H9 (cell line): ENCODE measurements at regions not wholly inside any gene's neighbourhood (a gene's known extent, or its start where the extent isn't known, plus 50 kb on each side); places are given as distances from the start of the nearest gene placed in this dataset.

Experiments
- DNase-seq: peaks from one replicate; pipeline ENCODE4 v3.0.0-alpha.2; 2017
- H2AFZ ChIP-seq: one replicate; pipeline ENCODE4 v1.6.1; 2013; ENCODE audit warnings: mild to moderate bottlenecking, low read length, control low read depth, moderate library complexity
- H2AK5ac ChIP-seq: 2 replicates; pipeline ENCODE4 v1.6.1; 2013; ENCODE audit warnings: low read length, control low read depth, mixed read lengths; ENCODE audit not compliant: insufficient read length
- H2BK120ac ChIP-seq: one replicate; pipeline ENCODE4 v1.6.1; 2013; ENCODE audit warnings: low read depth, mild to moderate bottlenecking, low read length, control low read depth, inconsistent platforms; ENCODE audit not compliant: poor library complexity, severe bottlenecking
- H2BK12ac ChIP-seq: 2 replicates; pipeline ENCODE4 v1.6.1; 2013; ENCODE audit warnings: low read length, control low read depth, mixed read lengths, low read depth; ENCODE audit not compliant: insufficient read length
- H2BK15ac ChIP-seq: 2 replicates; pipeline ENCODE4 v1.6.1; 2013; ENCODE audit warnings: low read depth, low read length, control low read depth
- H2BK20ac ChIP-seq: one replicate; pipeline ENCODE4 v1.6.1; 2013; ENCODE audit warnings: low read depth, mild to moderate bottlenecking, low read length, control low read depth, inconsistent platforms; ENCODE audit not compliant: poor library complexity, severe bottlenecking
- H2BK5ac ChIP-seq: 2 replicates; pipeline ENCODE4 v1.6.1; 2013; ENCODE audit warnings: low read length, control low read depth, mixed read lengths; ENCODE audit not compliant: insufficient read length
- H3K14ac ChIP-seq: 2 replicates; pipeline ENCODE4 v1.6.1; 2013; ENCODE audit warnings: low read length, control low read depth; ENCODE audit not compliant: insufficient read depth
- H3K18ac ChIP-seq: 2 replicates; pipeline ENCODE4 v1.6.1; 2013; ENCODE audit warnings: low read depth, mild to moderate bottlenecking, mixed read lengths, low read length, control low read depth; ENCODE audit not compliant: insufficient read length
- H3K23ac ChIP-seq: 2 replicates; pipeline ENCODE4 v1.6.1; 2013; ENCODE audit warnings: low read length, control low read depth, mixed read lengths, low read depth; ENCODE audit not compliant: insufficient read length
- H3K23me2 ChIP-seq: 2 replicates; pipeline ENCODE4 v1.6.1; 2013; ENCODE audit warnings: low read depth, mild to moderate bottlenecking, mixed read lengths, low read length, control low read depth; ENCODE audit not compliant: insufficient read length, poor library complexity, severe bottlenecking
- H3K27ac ChIP-seq: 2 replicates; pipeline ENCODE4 v1.5.1; 2013; ENCODE audit warnings: low read length, control low read depth, mixed read lengths, low read depth; ENCODE audit not compliant: insufficient read length
- H3K27me3 ChIP-seq: 2 replicates; pipeline ENCODE4 v1.6.1; 2013; ENCODE audit warnings: low read length, control low read depth, inconsistent platforms; ENCODE audit not compliant: insufficient read depth
- H3K4ac ChIP-seq: 2 replicates; pipeline ENCODE4 v1.6.1; 2013; ENCODE audit warnings: low read depth, mild to moderate bottlenecking, control low read depth, inconsistent platforms, low read length, moderate library complexity
- H3K4me1 ChIP-seq: 2 replicates; pipeline ENCODE4 v1.6.1; 2013; ENCODE audit warnings: low read length, control low read depth, inconsistent platforms; ENCODE audit not compliant: insufficient read depth
- H3K4me2 ChIP-seq: 2 replicates; pipeline ENCODE4 v1.6.1; 2013; ENCODE audit warnings: low read length, control low read depth, mixed read lengths; ENCODE audit not compliant: insufficient read length, insufficient read depth
- H3K56ac ChIP-seq: 2 replicates; pipeline ENCODE4 v1.6.1; 2013; ENCODE audit warnings: low read depth, mild to moderate bottlenecking, mixed read lengths, low read length, control low read depth; ENCODE audit not compliant: insufficient read length
- H3K79me1 ChIP-seq: 2 replicates; pipeline ENCODE4 v1.6.1; 2013; ENCODE audit warnings: low read depth, mild to moderate bottlenecking, moderate library complexity, low read length, control low read depth, inconsistent platforms; ENCODE audit not compliant: insufficient read depth, poor library complexity, severe bottlenecking
- H3K79me2 ChIP-seq: 2 replicates; pipeline ENCODE4 v1.6.1; 2013; ENCODE audit warnings: low read length, control low read depth, inconsistent platforms; ENCODE audit not compliant: insufficient read depth
- H3K9ac ChIP-seq: 2 replicates; pipeline ENCODE4 v1.6.1; 2013; ENCODE audit warnings: low read length, control low read depth, mixed read lengths; ENCODE audit not compliant: insufficient read length; ENCODE audit errors: extremely low read depth
- H3K9me3 ChIP-seq: one replicate; pipeline ENCODE4 v1.6.1; 2013; ENCODE audit warnings: low read depth, low read length, inconsistent platforms; ENCODE audit not compliant: control insufficient read depth
- H3T11ph ChIP-seq: one replicate; pipeline ENCODE4 v1.6.1; 2013; ENCODE audit warnings: mild to moderate bottlenecking, low read length, control low read depth, inconsistent platforms
- H4K20me1 ChIP-seq: one replicate; pipeline ENCODE4 v1.6.1; 2013; ENCODE audit not compliant: control insufficient read depth, insufficient read length, insufficient read depth
- H4K5ac ChIP-seq: 2 replicates; pipeline ENCODE4 v1.6.1; 2013; ENCODE audit warnings: low read depth, mild to moderate bottlenecking, mixed read lengths, low read length, control low read depth; ENCODE audit not compliant: insufficient read length
- H4K8ac ChIP-seq: replicated peaks from 2 replicates; pipeline ENCODE4 v1.6.1; 2013; ENCODE audit warnings: low read length, control low read depth, mixed read lengths, low read depth; ENCODE audit not compliant: insufficient read length
- H4K91ac ChIP-seq: 2 replicates; pipeline ENCODE4 v1.6.1; 2013; ENCODE audit warnings: low read depth, mild to moderate bottlenecking, moderate library complexity, mixed read lengths, low read length, control low read depth; ENCODE audit not compliant: insufficient read length
- H3K27ac Mint-ChIP-seq, 3 experiments: 2 replicates in 2 of 3; 3 replicates in 1 of 3; pipeline ENCODE4 v1.8.0; 2020 to 2021; ENCODE audit warnings: mixed read lengths in 3 of 3, mild to moderate bottlenecking in 1 of 3, moderate library complexity in 1 of 3
- H3K27me3 Mint-ChIP-seq: 2 replicates; pipeline ENCODE4 v1.8.0; 2021; ENCODE audit warnings: low read depth, mild to moderate bottlenecking, moderate library complexity, mixed read lengths
- H3K36me3 Mint-ChIP-seq, 3 experiments: 2 replicates in 2 of 3; 3 replicates in 1 of 3; pipeline ENCODE4 v1.8.0; 2020 to 2021; ENCODE audit warnings: low read depth in 3 of 3, mixed read lengths in 3 of 3; ENCODE audit not compliant: insufficient read depth in 1 of 3
- H3K4me1 Mint-ChIP-seq, 2 experiments: 2 replicates each; pipeline ENCODE4 v1.8.0; 2020; ENCODE audit warnings: mixed read lengths in 2 of 2
- H3K4me3 Mint-ChIP-seq, 2 experiments: 2 replicates in 1 of 2; 3 replicates in 1 of 2; pipeline ENCODE4 v1.8.0; 2020 to 2021; ENCODE audit warnings: mild to moderate bottlenecking in 2 of 2, mixed read lengths in 2 of 2, moderate library complexity in 1 of 2
- H3K9me3 Mint-ChIP-seq, 2 experiments: 2 replicates in 1 of 2; 3 replicates in 1 of 2; pipeline ENCODE4 v1.8.0; 2020; ENCODE audit warnings: mild to moderate bottlenecking in 2 of 2, mixed read lengths in 2 of 2, moderate library complexity in 1 of 2
- CTCF ChIP-seq: fragments of 200-600 bp; sonication (generic); conservative IDR thresholded peaks from 3 replicates; pipeline ENCODE4 v1.8.0; 2021; ENCODE audit warnings: antibody characterized with exemption, mild to moderate bottlenecking
- WGBS: extraction: QIAGEN DNeasy Blood & Tissue Kit; methylation state at CpG from one replicate; pipeline ENCODE4 v1.1.7; 2013; ENCODE audit warnings: missing lambda C conversion rate, low lambda C conversion rate, mixed read lengths; ENCODE audit not compliant: insufficient read length; ENCODE audit errors: extremely low coverage; 5-methylcytosine and 5-hydroxymethylcytosine counted together

GRCh38 chr11:19597206-19597605, 115.4 kb upstream of the NAV2 start:
- DNase-seq = no peak
- Histone ChIP-seq H4K5ac (no peak overlapping the region), H3K56ac (no peak overlapping the region), H3K4me2 (no peak overlapping the region), H3K14ac (no peak overlapping the region), H3K9me3 (no peaks in the 10 kb centered on the region), H3K79me2 (no peaks in the 10 kb centered on the region), H4K20me1 (no peaks in the 10 kb centered on the region), H4K91ac (no peak overlapping the region), H2BK12ac (no peak overlapping the region), H3K18ac (no peak overlapping the region), H3K23ac (no peak overlapping the region), H3K9ac (no peak overlapping the region), H2BK15ac (no peak overlapping the region), H3K4ac (no peak overlapping the region), H3T11ph (no peak overlapping the region), H3K23me2 (no peaks in the 10 kb centered on the region), H2AFZ (no peak overlapping the region), H3K27ac (no peak overlapping the region), H3K27me3 (no peaks in the 10 kb centered on the region), H2BK5ac (no peak overlapping the region), H2BK120ac (no peak overlapping the region), H2BK20ac (no peak overlapping the region), H4K8ac (no peak overlapping the region), H3K79me1 (no peaks in the 10 kb centered on the region), H2AK5ac (no peak overlapping the region), H3K4me1 (no peaks in the 10 kb centered on the region)
- Mint-ChIP-seq H3K27me3 (peaks cover 12% of the 10 kb centered on the region), H3K27ac (no peak overlapping the region), H3K9me3 (no peaks in the 10 kb centered on the region; a peak in 1 of 5 replicates), H3K4me3 (no peak overlapping the region), H3K4me1 (peaks cover 10 to 13% of the 10 kb centered on the region in 2 experiments), H3K36me3 (no peaks in the 10 kb centered on the region)
- no CpG with 5 or more reads among the region's 1 CpG for WGBS
- no peak for TF ChIP-seq CTCF
